K562 (cell line): ENCODE measurements at regions not wholly inside any gene's neighbourhood (a gene's known extent, or its start where the extent isn't known, plus 50 kb on each side); places are given as distances from the start of the nearest gene placed in this dataset.
"Not testable (repeated sequence)": the region's sequence is repeated elsewhere in the genome, so short reads cannot be mapped to it uniquely, and the experiment has no call there.

Experiments used
- FOSL1 ChIP-seq: fragments of 200-800 bp; sonication (Bioruptor generic); conservative IDR thresholded peaks from 2 replicates; pipeline ENCODE4 v1.6.1; 2016; ENCODE audit warnings: missing genetic modification characterization, missing compliant biosample characterization
- HDAC2 ChIP-seq: fragments of 450-650 bp; IDR thresholded peaks from 2 replicates; pipeline ENCODE4 v1.6.1; 2016; ENCODE audit warnings: mild to moderate bottlenecking
- OTX1 ChIP-seq: fragments of 450-650 bp; formaldehyde crosslinking; IDR thresholded peaks from 2 replicates; pipeline ENCODE4 v1.4.0; 2022; ENCODE audit warnings: mild to moderate bottlenecking
- SMARCA5 ChIP-seq: fragments of 450-650 bp; IDR thresholded peaks from 2 replicates; pipeline ENCODE4 v1.6.1; 2016
- SOX6 ChIP-seq: fragments of 450-650 bp; IDR thresholded peaks from 2 replicates; pipeline ENCODE4 v1.6.1; 2014; ENCODE audit warnings: mild to moderate bottlenecking
- ZNF175 ChIP-seq: fragments of 200-800 bp; sonication (Bioruptor generic); IDR thresholded peaks from 2 replicates; pipeline ENCODE4 v1.6.1; 2016; ENCODE audit warnings: low read depth, mild to moderate bottlenecking, missing genetic modification characterization, missing compliant biosample characterization
- ZNF212 ChIP-seq: fragments of 450-650 bp; formaldehyde crosslinking; IDR thresholded peaks from 2 replicates; pipeline ENCODE4 v1.4.0; 2020; ENCODE audit warnings: mild to moderate bottlenecking
- TF ChIP-seq, protein P1 (sequence below): sonication (generic); formaldehyde crosslinking; IDR thresholded peaks from 2 replicates; pipeline ENCODE4 v1.8.0; 2023; ENCODE audit warnings: missing genetic modification reagents, mild to moderate bottlenecking, borderline replicate concordance
- TF ChIP-seq, protein P2 (sequence below), 2 experiments: fragments of 450-650 bp in 1 of 2; sonication (generic) in 1 of 2; formaldehyde crosslinking in 1 of 2; IDR thresholded peaks in 1 of 2; conservative IDR thresholded peaks in 1 of 2; 2 replicates each; pipeline versions ENCODE4 v1.6.1 to v1.8.1; 2016 to 2023; ENCODE audit warnings: mild to moderate bottlenecking in 2 of 2, moderate library complexity in 2 of 2, inconsistent platforms in 1 of 2, missing genetic modification reagents in 1 of 2
- TF ChIP-seq, protein P3 (sequence below): sonication (generic); formaldehyde crosslinking; IDR thresholded peaks from 2 replicates; pipeline ENCODE4 v1.8.0; 2023; ENCODE audit warnings: mild to moderate bottlenecking, missing genetic modification reagents
- TF ChIP-seq, protein P4 (sequence below): fragments of 200-800 bp; sonication (Bioruptor generic); IDR thresholded peaks from 2 replicates; pipeline ENCODE4 v1.6.1; 2017; ENCODE audit warnings: missing genetic modification characterization, missing compliant biosample characterization
- TF ChIP-seq, protein P5 (sequence below): fragments of 250-450 bp; sonication (Bioruptor Pico); IDR thresholded peaks from 2 replicates; pipeline ENCODE4 v1.8.0; 2022; ENCODE audit warnings: moderate library complexity, mild to moderate bottlenecking, inconsistent platforms

DNA sequence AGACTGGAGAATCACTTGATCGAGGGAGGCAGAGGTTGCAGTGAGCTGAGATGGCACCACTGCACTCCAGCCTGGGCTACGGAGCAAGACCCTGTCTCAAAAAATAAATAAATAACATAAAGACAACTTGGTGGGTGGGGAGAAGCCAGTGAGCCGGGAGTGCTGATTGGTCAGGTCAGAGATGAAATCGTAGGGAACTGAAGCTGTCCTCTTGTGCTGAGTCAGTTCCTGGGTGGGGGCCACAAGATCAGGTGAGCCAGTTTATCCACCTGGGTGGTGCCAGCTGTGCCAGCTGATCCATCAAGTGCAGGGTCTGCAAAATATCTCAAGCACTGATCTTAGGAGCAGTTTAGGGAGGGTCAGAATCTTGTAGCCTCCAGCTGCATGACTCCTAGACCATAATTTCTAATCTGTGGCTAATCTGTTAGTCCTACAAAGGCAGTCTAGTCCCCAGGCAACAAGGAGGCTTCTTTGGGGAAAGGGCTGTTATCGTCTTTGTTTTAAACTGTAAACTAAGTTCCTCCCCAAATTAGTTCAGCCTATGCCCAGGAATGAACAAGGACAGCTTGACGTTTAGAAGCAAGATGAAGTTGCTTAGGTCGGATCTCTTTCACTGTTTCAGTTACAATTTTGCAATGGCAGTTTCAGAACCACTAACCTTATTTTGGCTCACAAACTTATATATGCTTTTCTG is 221.5 kb upstream of the MYLIP start (continued):
- TF ChIP-seq, protein P1, sequence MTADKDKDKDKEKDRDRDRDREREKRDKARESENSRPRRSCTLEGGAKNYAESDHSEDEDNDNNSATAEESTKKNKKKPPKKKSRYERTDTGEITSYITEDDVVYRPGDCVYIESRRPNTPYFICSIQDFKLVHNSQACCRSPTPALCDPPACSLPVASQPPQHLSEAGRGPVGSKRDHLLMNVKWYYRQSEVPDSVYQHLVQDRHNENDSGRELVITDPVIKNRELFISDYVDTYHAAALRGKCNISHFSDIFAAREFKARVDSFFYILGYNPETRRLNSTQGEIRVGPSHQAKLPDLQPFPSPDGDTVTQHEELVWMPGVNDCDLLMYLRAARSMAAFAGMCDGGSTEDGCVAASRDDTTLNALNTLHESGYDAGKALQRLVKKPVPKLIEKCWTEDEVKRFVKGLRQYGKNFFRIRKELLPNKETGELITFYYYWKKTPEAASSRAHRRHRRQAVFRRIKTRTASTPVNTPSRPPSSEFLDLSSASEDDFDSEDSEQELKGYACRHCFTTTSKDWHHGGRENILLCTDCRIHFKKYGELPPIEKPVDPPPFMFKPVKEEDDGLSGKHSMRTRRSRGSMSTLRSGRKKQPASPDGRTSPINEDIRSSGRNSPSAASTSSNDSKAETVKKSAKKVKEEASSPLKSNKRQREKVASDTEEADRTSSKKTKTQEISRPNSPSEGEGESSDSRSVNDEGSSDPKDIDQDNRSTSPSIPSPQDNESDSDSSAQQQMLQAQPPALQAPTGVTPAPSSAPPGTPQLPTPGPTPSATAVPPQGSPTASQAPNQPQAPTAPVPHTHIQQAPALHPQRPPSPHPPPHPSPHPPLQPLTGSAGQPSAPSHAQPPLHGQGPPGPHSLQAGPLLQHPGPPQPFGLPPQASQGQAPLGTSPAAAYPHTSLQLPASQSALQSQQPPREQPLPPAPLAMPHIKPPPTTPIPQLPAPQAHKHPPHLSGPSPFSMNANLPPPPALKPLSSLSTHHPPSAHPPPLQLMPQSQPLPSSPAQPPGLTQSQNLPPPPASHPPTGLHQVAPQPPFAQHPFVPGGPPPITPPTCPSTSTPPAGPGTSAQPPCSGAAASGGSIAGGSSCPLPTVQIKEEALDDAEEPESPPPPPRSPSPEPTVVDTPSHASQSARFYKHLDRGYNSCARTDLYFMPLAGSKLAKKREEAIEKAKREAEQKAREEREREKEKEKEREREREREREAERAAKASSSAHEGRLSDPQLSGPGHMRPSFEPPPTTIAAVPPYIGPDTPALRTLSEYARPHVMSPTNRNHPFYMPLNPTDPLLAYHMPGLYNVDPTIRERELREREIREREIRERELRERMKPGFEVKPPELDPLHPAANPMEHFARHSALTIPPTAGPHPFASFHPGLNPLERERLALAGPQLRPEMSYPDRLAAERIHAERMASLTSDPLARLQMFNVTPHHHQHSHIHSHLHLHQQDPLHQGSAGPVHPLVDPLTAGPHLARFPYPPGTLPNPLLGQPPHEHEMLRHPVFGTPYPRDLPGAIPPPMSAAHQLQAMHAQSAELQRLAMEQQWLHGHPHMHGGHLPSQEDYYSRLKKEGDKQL (CRISPR knock-in tag) = 0 out of 2 replicates have a peak, but pooled peaks have one; percentile 28
- TF ChIP-seq HDAC2 (peak; percentile 59; the same call in 1 of the 2 replicates), SMARCA5 (0 out of 2 replicates have a peak, but pooled peaks have one; percentile 40), SOX6 (peak; percentile 84), OTX1 (CRISPR knock-in tag) (0 out of 2 replicates have a peak, but pooled peaks have one; percentile 4), ZNF212 (CRISPR knock-in tag) (0 out of 2 replicates have a peak, but pooled peaks have one; percentile 7), ZNF175 (CRISPR knock-in tag) (peak; percentile 68; the same call in 1 of the 2 replicates), FOSL1 (0 out of 2 replicates have a peak, but pooled peaks have one; percentile 56)
- TF ChIP-seq, protein P2, sequence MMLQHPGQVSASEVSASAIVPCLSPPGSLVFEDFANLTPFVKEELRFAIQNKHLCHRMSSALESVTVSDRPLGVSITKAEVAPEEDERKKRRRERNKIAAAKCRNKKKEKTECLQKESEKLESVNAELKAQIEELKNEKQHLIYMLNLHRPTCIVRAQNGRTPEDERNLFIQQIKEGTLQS (IDR thresholded peaks at IDR 0.05) = peak; percentile 40; the same call in 1 of the 2 replicates
- TF ChIP-seq, protein P2 (CRISPR knock-in tag; conservative IDR thresholded peaks at IDR 0.05) = not testable (repeated sequence)
- TF ChIP-seq, protein P3, sequence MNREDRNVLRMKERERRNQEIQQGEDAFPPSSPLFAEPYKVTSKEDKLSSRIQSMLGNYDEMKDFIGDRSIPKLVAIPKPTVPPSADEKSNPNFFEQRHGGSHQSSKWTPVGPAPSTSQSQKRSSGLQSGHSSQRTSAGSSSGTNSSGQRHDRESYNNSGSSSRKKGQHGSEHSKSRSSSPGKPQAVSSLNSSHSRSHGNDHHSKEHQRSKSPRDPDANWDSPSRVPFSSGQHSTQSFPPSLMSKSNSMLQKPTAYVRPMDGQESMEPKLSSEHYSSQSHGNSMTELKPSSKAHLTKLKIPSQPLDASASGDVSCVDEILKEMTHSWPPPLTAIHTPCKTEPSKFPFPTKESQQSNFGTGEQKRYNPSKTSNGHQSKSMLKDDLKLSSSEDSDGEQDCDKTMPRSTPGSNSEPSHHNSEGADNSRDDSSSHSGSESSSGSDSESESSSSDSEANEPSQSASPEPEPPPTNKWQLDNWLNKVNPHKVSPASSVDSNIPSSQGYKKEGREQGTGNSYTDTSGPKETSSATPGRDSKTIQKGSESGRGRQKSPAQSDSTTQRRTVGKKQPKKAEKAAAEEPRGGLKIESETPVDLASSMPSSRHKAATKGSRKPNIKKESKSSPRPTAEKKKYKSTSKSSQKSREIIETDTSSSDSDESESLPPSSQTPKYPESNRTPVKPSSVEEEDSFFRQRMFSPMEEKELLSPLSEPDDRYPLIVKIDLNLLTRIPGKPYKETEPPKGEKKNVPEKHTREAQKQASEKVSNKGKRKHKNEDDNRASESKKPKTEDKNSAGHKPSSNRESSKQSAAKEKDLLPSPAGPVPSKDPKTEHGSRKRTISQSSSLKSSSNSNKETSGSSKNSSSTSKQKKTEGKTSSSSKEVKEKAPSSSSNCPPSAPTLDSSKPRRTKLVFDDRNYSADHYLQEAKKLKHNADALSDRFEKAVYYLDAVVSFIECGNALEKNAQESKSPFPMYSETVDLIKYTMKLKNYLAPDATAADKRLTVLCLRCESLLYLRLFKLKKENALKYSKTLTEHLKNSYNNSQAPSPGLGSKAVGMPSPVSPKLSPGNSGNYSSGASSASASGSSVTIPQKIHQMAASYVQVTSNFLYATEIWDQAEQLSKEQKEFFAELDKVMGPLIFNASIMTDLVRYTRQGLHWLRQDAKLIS (CRISPR knock-in tag) = 0 out of 2 replicates have a peak, but pooled peaks have one; percentile 55
- TF ChIP-seq, protein P4, sequence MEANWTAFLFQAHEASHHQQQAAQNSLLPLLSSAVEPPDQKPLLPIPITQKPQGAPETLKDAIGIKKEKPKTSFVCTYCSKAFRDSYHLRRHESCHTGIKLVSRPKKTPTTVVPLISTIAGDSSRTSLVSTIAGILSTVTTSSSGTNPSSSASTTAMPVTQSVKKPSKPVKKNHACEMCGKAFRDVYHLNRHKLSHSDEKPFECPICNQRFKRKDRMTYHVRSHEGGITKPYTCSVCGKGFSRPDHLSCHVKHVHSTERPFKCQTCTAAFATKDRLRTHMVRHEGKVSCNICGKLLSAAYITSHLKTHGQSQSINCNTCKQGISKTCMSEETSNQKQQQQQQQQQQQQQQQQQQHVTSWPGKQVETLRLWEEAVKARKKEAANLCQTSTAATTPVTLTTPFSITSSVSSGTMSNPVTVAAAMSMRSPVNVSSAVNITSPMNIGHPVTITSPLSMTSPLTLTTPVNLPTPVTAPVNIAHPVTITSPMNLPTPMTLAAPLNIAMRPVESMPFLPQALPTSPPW = peak; percentile 60
- TF ChIP-seq, protein P5, sequence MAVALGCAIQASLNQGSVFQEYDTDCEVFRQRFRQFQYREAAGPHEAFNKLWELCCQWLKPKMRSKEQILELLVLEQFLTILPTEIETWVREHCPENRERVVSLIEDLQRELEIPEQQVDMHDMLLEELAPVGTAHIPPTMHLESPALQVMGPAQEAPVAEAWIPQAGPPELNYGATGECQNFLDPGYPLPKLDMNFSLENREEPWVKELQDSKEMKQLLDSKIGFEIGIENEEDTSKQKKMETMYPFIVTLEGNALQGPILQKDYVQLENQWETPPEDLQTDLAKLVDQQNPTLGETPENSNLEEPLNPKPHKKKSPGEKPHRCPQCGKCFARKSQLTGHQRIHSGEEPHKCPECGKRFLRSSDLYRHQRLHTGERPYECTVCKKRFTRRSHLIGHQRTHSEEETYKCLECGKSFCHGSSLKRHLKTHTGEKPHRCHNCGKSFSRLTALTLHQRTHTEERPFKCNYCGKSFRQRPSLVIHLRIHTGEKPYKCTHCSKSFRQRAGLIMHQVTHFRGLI (CRISPR knock-in tag) = 0 out of 2 replicates have a peak, but pooled peaks have one; percentile 12
